Motor neuron (in vitro differentiated cells): ENCODE measurements at regions not wholly inside any gene's neighbourhood (a gene's known extent, or its start where the extent isn't known, plus 50 kb on each side); places are given as distances from the start of the nearest gene placed in this dataset.
A peak's percentile ranks its signal among the peaks of the same experiment; 100 is the strongest.
"Not testable (repeated sequence)": the region's sequence is repeated elsewhere in the genome, so short reads cannot be mapped to it uniquely, and the experiment has no call there.

Experiments used
- ATAC-seq, 8 experiments: fragments of 200-7000 bp; cut with Tn5 transposase; replicated peaks in 6 of 8; 2 replicates each; pipeline ENCODE4 v1.8.0; 2021; ENCODE audit warnings: mild to moderate bottlenecking in 8 of 8, moderate library complexity in 8 of 8
- H3K27ac ChIP-seq, 2 donors: fragments of 250-450 bp; sonication (Bioruptor Pico); 2 replicates each; pipeline ENCODE4 v1.9.0; 2021; ENCODE audit warnings: antibody characterized with exemption in 2 of 2, mild to moderate bottlenecking in 2 of 2, moderate library complexity in 1 of 2
- H3K4me1 ChIP-seq, 2 donors: fragments of 250-450 bp; sonication (Bioruptor Pico); replicated peaks in 1 of 2; 2 replicates each; pipeline ENCODE4 v1.6.1; 2021; ENCODE audit warnings: antibody characterized with exemption in 2 of 2, mild to moderate bottlenecking in 2 of 2, moderate library complexity in 1 of 2
- H3K4me3 ChIP-seq, 5 donors: fragments of 250-450 bp; sonication (Bioruptor Pico); 2 replicates each; pipeline ENCODE4 v1.9.0; 2021; ENCODE audit warnings: antibody characterized with exemption in 5 of 5, mild to moderate bottlenecking in 5 of 5, moderate library complexity in 4 of 5
- whole genome bisulfite sequencing, 10 experiments: fragments of 450-650 bp; shearing (Covaris generic); methylation state at CpG; one replicate each; pipeline ENCODE4 v1.0.0; 2022; 5-methylcytosine and 5-hydroxymethylcytosine counted together
- in situ Hi-C, 9 experiments: fragments of 400-800 bp; cut with MboI; loops; one replicate each; pipeline ENCODE4 v1.15.0; 2021; ENCODE audit warnings: low sequenced_read_pairs in 9 of 9, low pct_unique_long_range_greater_than_20kb in 2 of 9; ENCODE audit not compliant: unreplicated experiment in 9 of 9

DNA sequence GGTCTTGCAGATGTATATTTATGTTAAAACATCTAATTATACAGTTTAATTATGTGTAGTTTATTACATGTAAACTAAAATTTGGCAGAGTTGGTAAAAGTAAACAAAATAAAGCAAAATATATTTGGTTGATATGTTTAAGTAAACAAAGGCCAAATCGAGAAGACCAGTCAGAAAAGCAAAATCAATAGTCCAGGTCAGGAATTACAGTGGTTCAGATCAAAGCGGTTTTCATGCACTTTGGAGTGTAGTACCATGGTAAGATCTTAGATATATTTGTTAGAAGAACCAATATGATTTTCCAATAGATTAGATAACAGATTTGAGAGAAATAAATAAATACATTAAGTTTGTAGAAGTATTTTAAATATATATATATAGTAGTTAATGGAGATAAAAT lies 1421.6 kb upstream of the CDH8 start:
- in situ Hi-C loops = loop anchor here in 5 of 9 experiments (25.0 kb wide), 2 partner anchors 579 to 1654 kb away; partner anchors contain the start of gene CDH11 (in 4 of the 5)
- no peak for ATAC-seq

GRCh38 chr16:63453261-63453660 lies 1417.0 kb upstream of the CDH8 start:
- Histone ChIP-seq H3K4me1 (no peaks in the 10 kb centered on the region), H3K4me3 (no peak overlapping the region), H3K27ac (no peak overlapping the region)
- in situ Hi-C loops = loop anchor here in 5 of 9 experiments (25.0 kb wide), 2 partner anchors 584 to 1659 kb away; partner anchors contain the start of gene CDH11 (in 4 of the 5)
- no peak for ATAC-seq
- 0 to 100% (median 67%) methylated on average over 2 to 3 of the region's 3 CpGs; no CpG with 5 or more reads in 2 of the 10 experiments for WGBS, 10 experiments

More for the DNA sequence above, 1421.6 kb upstream of the CDH8 start:
- peaks cover 5 to 12% of the 10 kb centered on the region in 2 donors for H3K4me1 ChIP-seq
- H3K4me3 ChIP-seq = no peak overlapping the region
- H3K27ac ChIP-seq = no peak overlapping the region
- WGBS, 10 experiments = 34 to 100% (median 86%) methylated on average over 1 to 2 of the region's 2 CpGs

DNA sequence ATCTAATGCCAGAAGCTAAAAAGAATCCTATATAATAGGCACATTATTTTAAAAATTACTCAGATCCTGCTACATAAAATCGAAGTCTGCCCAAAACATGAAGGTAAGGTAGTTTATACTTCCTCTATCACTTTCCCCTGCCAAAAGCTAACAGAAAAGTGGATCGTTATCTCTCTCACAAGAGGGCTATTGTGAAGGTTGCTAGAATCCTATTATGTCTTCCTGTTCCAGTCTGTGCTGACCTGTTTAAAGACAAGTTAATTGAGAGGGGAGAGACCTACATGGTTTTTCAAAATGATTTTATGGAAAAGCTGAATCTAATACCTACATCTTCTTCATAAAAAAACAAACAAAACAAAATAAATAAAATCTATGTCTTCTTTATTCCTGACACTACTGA lies 1410.9 kb upstream of the CDH8 start:
- ATAC-seq = no peak
- Histone ChIP-seq H3K4me3 (no peak overlapping the region), H3K4me1 (no peaks in the 10 kb centered on the region), H3K27ac (no peak overlapping the region)
- 0 to 75% (median 58%) methylated on average over 1 to 2 of the region's 2 CpGs; no CpG with 5 or more reads in 1 of the 10 experiments for WGBS, 10 experiments
- in situ Hi-C loops = no loop called here

DNA sequence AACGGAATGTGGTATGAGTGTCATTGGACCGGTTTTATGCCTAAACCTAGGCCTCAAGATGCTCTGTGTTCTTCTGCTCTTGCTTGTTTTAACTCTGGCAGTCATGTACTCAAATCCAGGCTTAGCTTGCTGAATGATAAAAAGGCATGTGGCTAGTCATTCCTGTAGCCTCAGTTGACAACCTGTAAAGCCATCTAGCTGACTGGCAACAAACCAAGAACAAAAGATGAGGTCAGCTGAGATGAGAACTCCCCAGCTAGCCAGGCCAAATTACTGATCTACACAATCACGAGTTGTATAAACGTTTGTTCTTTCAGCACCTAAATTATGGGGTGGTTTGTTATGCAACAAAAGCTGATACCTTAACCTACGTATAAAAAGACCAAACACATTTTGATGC lies 1406.0 kb upstream of the CDH8 start:
- ATAC-seq = peak in 1 of 8 experiments; percentile 48
- in situ Hi-C loops = no loop called here
- no peak overlapping the region for H3K4me3 ChIP-seq
- H3K27ac ChIP-seq = no peak overlapping the region
- H3K4me1 ChIP-seq = no peaks in the 10 kb centered on the region
- 13 to 100% (median 75%) methylated on average over 1 to 5 of the region's 5 CpGs for WGBS, 10 experiments

- in situ Hi-C loops = no loop called here
- H3K27ac ChIP-seq = no peak overlapping the region
- ATAC-seq = no peak
- H3K4me1 ChIP-seq = peaks cover 0 to 4% of the 10 kb centered on the region in 2 donors
- no peak overlapping the region for H3K4me3 ChIP-seq
- WGBS, 10 experiments = 0 to 93% (median 82%) methylated on average over 1 to 3 of the region's 3 CpGs
These were observed 1390.1 kb upstream of the CDH8 start for GRCh38 chr16:63426275-63426870.

DNA sequence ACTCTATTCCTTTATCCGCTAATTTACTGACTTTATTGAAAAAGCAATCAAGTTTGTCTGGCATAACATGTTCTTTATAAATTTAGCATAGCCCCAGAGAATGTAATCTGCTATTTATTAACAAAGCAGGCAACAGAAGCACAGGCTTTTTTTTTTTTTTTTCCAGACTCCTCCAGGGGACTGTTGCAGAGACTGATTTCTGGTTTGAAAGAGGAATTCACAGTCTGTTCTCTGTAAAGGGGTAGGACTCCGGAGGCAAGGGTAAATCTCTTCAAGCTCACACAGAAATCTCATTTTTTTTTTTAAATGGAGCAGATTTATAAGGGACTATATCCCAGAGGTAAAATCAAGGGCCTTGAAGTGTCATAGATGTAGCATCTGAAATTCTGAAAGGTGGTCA lies 1386.5 kb upstream of the CDH8 start:
- in situ Hi-C loops = no loop called here
- Histone ChIP-seq H3K27ac (no peak overlapping the region), H3K4me1 (peaks cover 0 to 4% of the 10 kb centered on the region in 2 donors), H3K4me3 (no peak overlapping the region)
- no peak for ATAC-seq
- 0 to 100% (median 80%) methylated on average over 1 to 2 of the region's 2 CpGs for whole genome bisulfite sequencing, 10 experiments

GRCh38 chr16:63416712-63417111 lies 1380.5 kb upstream of the CDH8 start:
- ATAC-seq = peak in 3 of 8 experiments; percentile 32 to 83 (median 76)
- H3K4me3 ChIP-seq = no peak overlapping the region
- in situ Hi-C loops = no loop called here
- WGBS, 10 experiments = 0 to 100% (median 70%) methylated on average over 1 to 4 of the region's 4 CpGs
- H3K4me1 ChIP-seq = no peaks in the 10 kb centered on the region
- no peak overlapping the region for H3K27ac ChIP-seq

GRCh38 chr16:63415014-63415413 lies 1378.8 kb upstream of the CDH8 start:
- Histone ChIP-seq H3K4me3 (no peak overlapping the region), H3K27ac (no peak overlapping the region), H3K4me1 (no peaks in the 10 kb centered on the region)
- ATAC-seq = peak in 4 of 8 experiments; percentile 45 to 57 (median 50)
- in situ Hi-C loops = no loop called here
- WGBS, 10 experiments = 0 to 60% (median 31%) methylated on average over 1 to 2 of the region's 2 CpGs; no CpG with 5 or more reads in 1 of the 10 experiments

- in situ Hi-C loops = no loop called here
- 10 to 100% (median 88%) methylated on average over 1 of the region's 1 CpG for WGBS, 10 experiments
These were observed 1374.4 kb upstream of the CDH8 start for GRCh38 chr16:63410594-63410993.

GRCh38 chr16:63403792-63404191 lies 1367.6 kb upstream of the CDH8 start:
- ATAC-seq = no peak
- Histone ChIP-seq H3K4me3 (no peak overlapping the region), H3K27ac (no peak overlapping the region), H3K4me1 (no peaks in the 10 kb centered on the region)
- WGBS, 10 experiments = 80 to 100% (median 100%) methylated on average over 1 to 8 of the region's 11 CpGs; no CpG with 5 or more reads in 5 of the 10 experiments
- in situ Hi-C loops = no loop called here

More at GRCh38 chr16:63410594-63410993, 1374.4 kb upstream of the CDH8 start:
- Histone ChIP-seq H3K4me1 (no peaks in the 10 kb centered on the region), H3K4me3 (no peak overlapping the region), H3K27ac (no peak overlapping the region)
- ATAC-seq = no peak

- H3K27ac ChIP-seq, ATAC-seq, in situ Hi-C loops, H3K4me3 ChIP-seq, H3K4me1 ChIP-seq: not testable (repeated sequence)
- WGBS, 10 experiments = 90% methylated on average over 2 of the region's 18 CpGs; no CpG with 5 or more reads in 7 of the 10 experiments
These were observed 1352.0 kb upstream of the CDH8 start for GRCh38 chr16:63388277-63388676.

GRCh38 chr16:63385714-63386432 lies 1349.6 kb upstream of the CDH8 start:
- 0 to 100% (median 75%) methylated on average over 1 to 6 of the region's 7 CpGs for WGBS, 10 experiments
- Histone ChIP-seq H3K27ac (no peak overlapping the region), H3K4me1 (no peaks in the 10 kb centered on the region), H3K4me3 (no peak overlapping the region)
- ATAC-seq = peak in 1 of 8 experiments; percentile 57
- in situ Hi-C loops = no loop called here

- H3K27ac ChIP-seq = no peak overlapping the region
- ATAC-seq = no peak
These were observed 1337.5 kb upstream of the CDH8 start for GRCh38 chr16:63373744-63374143.

More at GRCh38 chr16:63373744-63374143, 1337.5 kb upstream of the CDH8 start:
- Histone ChIP-seq H3K4me1 (peaks cover 4 to 9% of the 10 kb centered on the region in 2 donors), H3K4me3 (no peak overlapping the region)
- in situ Hi-C loops = loop anchor here in 2 of 9 experiments (25.0 kb wide), 2 partner anchors 339 to 664 kb away; no protein-coding TSS in a partner anchor
- 0 to 100% (median 65%) methylated on average over 1 of the region's 1 CpG; no CpG with 5 or more reads in 2 of the 10 experiments for WGBS, 10 experiments
